Muscle of back (tissue), 3 donors: ENCODE measurements at regions not wholly inside any gene's neighbourhood (a gene's known extent, or its start where the extent isn't known, plus 50 kb on each side); places are given as distances from the start of the nearest gene placed in this dataset.
A peak's percentile ranks its signal among the peaks of the same experiment; 100 is the strongest.
"Not testable (repeated sequence)": the region's sequence is repeated elsewhere in the genome, so short reads cannot be mapped to it uniquely, and the experiment has no call there.

Experiments used
- DNase-seq, 3 donors: peaks; one replicate each; pipeline versions ENCODE4 v3.0.0 to v3.0.0-alpha.2; 2013

GRCh38 chr2:185644828-185645227 is 93.8 kb upstream of the FSIP2 start:
- DNase-seq = peak; percentile 74 to 90 (median 75)

- no peak for DNase-seq
Measured at GRCh38 chr2:185645529-185645928, 93.1 kb upstream of the FSIP2 start.

GRCh38 chr2:185658750-185659149 is 79.9 kb upstream of the FSIP2 start:
- no peak for DNase-seq

GRCh38 chr2:185663811-185664210 is 74.8 kb upstream of the FSIP2 start:
- DNase-seq = no peak

GRCh38 chr2:185664384-185664783 is 74.2 kb upstream of the FSIP2 start:
- DNase-seq = no peak

GRCh38 chr2:185665251-185665814 is 73.3 kb upstream of the FSIP2 start:
- no peak for DNase-seq

- DNase-seq = no peak
Measured at GRCh38 chr2:185667452-185667851, 71.2 kb upstream of the FSIP2 start.

GRCh38 chr2:185668710-185669109 is 69.9 kb upstream of the FSIP2 start:
- no peak for DNase-seq

GRCh38 chr2:185674232-185674631 is 64.4 kb upstream of the FSIP2 start:
- no peak for DNase-seq

GRCh38 chr2:185676316-185676715 is 62.3 kb upstream of the FSIP2 start:
- no peak for DNase-seq

- not testable (repeated sequence) for DNase-seq
Measured at GRCh38 chr2:185687001-185687400, 51.6 kb upstream of the FSIP2 start.

- no peak for DNase-seq
Measured at GRCh38 chr2:185687967-185688366, 50.6 kb upstream of the FSIP2 start.
